ENCODE measurements at regions not wholly inside any gene's neighbourhood (a gene's known extent, or its start where the extent isn't known, plus 50 kb on each side); places are given as distances from the start of the nearest gene placed in this dataset.

GRCh38 chr4:137039370-137039769 is 492.9 kb downstream of the PCDH18 start:
- no peak for DNase-seq

- DNase-seq, result no peak
These were observed 500.1 kb downstream of the PCDH18 start for GRCh38 chr4:137032222-137032621.

DNA sequence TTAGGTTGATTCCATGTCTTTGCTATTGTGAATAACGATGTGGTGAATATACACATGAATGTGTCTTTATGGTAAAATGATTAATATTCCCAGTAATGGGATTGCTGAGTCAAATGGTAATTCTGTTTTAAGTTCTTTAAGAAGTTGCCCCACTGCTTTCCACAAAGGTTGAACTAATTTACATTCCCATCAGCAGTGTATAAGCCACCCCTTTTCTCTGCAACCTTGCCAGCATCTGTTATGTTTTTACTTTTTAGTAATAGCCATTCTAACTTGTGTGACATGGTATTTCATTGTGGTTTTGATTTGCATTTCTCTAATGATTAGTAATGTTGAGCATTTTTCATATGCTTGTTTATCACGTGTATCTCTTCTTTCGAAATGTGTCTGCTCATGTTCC is 503.3 kb downstream of the PCDH18 start:
- DNase-seq, result no peak

GRCh38 chr4:137025484-137026059 is 506.7 kb downstream of the PCDH18 start:
- DNase-seq, result no peak

DNA sequence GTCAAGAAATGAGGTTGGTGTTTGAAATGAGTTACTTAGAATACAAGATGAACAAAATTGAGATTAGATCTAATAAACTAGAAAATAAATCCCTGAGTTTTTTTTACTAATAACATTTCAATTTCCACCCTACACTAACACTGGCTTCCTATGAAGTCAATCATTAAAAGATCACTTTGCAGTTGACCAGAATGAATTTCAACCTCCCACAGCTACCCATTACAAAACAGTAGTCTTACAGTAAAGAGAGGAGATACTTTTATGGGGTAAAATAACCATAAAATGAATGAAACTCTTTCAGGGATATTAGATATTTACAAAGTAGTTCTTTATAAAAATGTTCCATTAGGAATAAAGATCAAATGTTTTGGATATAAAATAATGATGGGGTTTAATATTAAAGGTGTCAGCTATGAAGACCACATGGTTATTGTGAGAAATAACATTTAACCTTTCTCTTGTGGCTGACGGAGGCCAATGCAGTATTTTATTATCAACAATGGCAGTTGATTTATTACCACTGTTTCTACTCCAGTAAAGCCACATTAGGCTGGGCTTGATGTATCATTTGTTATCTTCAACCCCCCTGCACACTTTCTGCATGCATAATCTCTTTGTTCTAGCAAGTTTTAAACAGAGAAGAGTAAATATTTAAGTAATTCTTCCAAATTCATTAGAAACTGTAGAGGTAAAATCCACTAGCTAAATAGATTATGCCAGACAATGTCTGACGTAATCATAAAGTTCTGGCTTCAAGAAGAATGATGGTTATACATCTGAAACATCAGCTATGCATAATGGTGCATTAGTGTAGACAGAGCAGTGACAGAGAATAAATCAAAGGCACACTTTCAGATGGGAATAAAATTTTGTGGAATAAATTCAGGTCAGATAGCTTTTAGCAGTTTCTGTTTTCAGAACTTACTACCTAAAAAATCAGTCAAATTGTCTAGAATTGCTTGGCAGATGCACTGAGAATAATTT is 516.6 kb downstream of the PCDH18 start:
- DNase-seq, result no peak

GRCh38 chr4:137000432-137000831 is 531.9 kb downstream of the PCDH18 start:
- no peak for DNase-seq

GRCh38 chr4:136992032-136992431 is 540.3 kb downstream of the PCDH18 start:
- no peak for DNase-seq

DNA sequence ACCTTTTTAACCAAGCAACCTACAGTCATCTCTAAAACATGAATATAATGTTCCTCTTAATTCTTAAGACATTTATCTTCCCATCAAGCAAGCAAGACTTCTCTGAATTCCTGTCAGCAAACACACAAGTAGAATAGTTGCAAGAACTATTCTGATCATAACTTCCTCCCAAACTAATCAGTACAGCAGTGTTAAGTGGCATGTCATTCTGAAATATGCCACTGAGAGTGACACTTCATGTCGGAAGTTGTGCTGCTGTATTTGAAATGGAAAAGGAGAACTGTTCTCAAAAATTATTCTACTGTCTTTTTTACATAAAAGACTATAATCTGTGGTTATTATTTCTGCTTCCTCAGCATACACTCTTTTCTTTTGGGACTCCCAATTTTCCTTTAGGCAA is 546.6 kb downstream of the PCDH18 start:
- DNase-seq, result no peak

- no peak for DNase-seq
These were observed 565.2 kb downstream of the PCDH18 start for GRCh38 chr4:136967069-136967468.

GRCh38 chr4:136965478-136965877 is 566.8 kb downstream of the PCDH18 start:
- DNase-seq, result no peak

GRCh38 chr4:136962868-136963267 is 569.4 kb downstream of the PCDH18 start:
- DNase-seq, result no peak

GRCh38 chr4:136946307-136946907 is 585.9 kb downstream of the PCDH18 start:
- DNase-seq, result no peak

DNA sequence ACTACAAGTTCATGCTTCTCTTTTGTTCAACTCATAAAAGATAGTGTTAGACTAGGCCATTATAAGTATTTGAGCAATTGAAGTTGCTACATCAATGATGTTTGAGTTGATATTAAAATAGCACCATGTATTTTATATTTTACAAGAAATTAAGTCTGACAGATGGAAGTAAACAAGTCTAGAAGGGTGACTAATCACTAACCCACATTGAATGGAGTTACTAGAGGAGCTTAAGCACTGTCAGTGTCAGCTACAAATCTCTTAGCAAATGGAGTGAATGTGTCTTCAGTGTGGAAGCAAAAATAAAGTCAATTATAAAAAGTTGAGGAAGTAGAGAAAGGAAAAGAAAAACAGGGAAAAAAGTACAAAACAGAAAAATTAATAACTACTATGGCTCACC is 592.5 kb downstream of the PCDH18 start:
- DNase-seq, result no peak

DNA sequence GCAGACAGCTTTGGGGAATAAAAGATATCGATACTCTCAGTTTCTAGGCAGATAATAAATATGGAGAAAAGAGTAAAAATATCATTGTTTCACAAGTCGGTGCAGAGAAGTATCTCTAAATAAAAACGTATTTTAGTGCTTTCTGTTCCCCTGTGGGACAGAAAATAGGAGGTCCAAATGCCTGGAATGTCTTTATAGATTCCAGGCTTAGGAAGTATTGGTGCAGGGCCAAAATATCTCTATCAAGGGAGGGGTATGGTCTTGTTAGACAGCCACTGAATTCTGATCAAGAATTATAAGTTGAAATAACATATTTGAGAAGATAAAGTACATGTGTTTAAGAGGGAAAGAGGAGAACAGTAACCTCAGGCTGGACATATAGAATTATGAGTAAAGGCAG is 596.4 kb downstream of the PCDH18 start:
- no peak for DNase-seq

- no peak for DNase-seq
These were observed 597.0 kb downstream of the PCDH18 start for GRCh38 chr4:136935305-136935704.

- no peak for DNase-seq
These were observed 597.7 kb downstream of the PCDH18 start for GRCh38 chr4:136934601-136935000.

DNA sequence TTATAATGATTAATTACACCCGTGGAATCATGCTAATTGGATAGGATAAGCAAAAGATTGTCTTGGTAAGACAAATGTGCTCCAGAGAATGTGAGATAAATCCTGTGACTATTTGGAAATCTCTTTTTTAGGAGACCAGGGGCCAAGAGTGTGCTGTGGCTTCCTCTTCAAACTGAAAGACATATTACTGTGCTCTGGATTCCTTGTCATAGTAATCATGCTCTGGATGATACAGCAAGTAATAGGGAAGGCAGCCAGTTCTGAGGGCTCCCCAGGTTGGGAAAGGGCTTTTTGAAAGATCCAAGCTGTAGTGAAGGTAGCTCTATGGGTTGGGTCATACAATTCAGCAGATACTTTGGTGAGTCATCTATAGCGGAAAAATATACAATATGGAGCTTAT is 600.5 kb downstream of the PCDH18 start:
- no peak for DNase-seq

GRCh38 chr4:136928957-136929411 is 603.3 kb downstream of the PCDH18 start:
- DNase-seq, result no peak

GRCh38 chr4:136927172-136927571 is 605.1 kb downstream of the PCDH18 start:
- DNase-seq, result no peak

DNA sequence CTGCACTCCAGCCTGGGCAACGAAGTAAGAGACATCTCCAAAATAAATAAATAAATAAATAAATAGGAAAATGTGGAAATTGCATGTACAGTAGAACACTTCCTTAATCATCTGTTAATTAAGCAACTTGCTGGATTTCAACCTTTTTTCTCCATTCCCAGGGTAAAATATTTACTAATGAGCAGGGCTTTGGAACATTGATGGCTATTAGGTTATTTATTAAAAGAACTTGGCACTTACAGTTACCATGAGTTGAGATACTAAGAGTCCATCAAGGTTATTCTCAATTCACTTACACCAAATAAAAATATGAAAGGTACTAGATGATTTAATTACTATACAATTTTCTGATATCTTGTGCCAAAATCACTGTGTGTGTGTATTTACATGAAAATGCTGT is 607.1 kb downstream of the PCDH18 start:
- DNase-seq, result no peak

GRCh38 chr4:136922066-136922465 is 610.2 kb downstream of the PCDH18 start:
- no peak for DNase-seq

- DNase-seq, result no peak
These were observed 612.0 kb downstream of the PCDH18 start for GRCh38 chr4:136920092-136920881.

GRCh38 chr4:136918772-136919171 is 613.5 kb downstream of the PCDH18 start:
- DNase-seq, result no peak
